GM12865 (cell line): ENCODE measurements at regions not wholly inside any gene's neighbourhood (a gene's known extent, or its start where the extent isn't known, plus 50 kb on each side); places are given as distances from the start of the nearest gene placed in this dataset.

Source experiments
- DNase-seq: peaks from one replicate; pipeline ENCODE4 v3.0.0; 2010; ENCODE audit warnings: low read depth
- H3K4me3 ChIP-seq: 2 replicates; pipeline ENCODE4 v1.5.1; 2011; ENCODE audit warnings: mild to moderate bottlenecking, low read depth, low read length, control low read depth
- TF ChIP-seq, protein P1 (sequence below): IDR thresholded peaks from 2 replicates; pipeline ENCODE4 v1.5.1; 2011; ENCODE audit warnings: low read length, control low read depth, low read depth, inconsistent platforms; ENCODE audit not compliant: insufficient read depth; ENCODE audit errors: missing control alignments

DNA sequence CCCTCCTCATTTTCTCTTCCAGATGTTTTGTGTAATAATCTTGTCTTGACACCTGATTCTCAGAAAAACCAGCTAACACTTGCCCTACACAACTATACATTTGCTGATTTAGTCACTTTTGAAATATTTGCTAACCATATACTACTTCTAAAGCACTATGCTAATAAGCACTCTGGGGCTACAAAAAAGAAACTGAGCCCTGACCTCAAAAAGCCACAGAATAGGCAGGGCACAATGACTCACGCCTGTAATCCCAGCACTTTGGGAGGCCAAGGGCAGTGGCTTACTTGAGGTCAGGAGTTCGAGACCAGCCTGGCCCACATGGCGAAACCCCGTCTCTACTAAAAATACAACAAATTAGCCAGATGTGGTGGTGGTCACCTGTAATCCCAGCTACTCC is 266.0 kb downstream of the RAD51AP2 start:
- no peak for DNase-seq
- no peak overlapping the region for H3K4me3 ChIP-seq
- TF ChIP-seq, protein P1, sequence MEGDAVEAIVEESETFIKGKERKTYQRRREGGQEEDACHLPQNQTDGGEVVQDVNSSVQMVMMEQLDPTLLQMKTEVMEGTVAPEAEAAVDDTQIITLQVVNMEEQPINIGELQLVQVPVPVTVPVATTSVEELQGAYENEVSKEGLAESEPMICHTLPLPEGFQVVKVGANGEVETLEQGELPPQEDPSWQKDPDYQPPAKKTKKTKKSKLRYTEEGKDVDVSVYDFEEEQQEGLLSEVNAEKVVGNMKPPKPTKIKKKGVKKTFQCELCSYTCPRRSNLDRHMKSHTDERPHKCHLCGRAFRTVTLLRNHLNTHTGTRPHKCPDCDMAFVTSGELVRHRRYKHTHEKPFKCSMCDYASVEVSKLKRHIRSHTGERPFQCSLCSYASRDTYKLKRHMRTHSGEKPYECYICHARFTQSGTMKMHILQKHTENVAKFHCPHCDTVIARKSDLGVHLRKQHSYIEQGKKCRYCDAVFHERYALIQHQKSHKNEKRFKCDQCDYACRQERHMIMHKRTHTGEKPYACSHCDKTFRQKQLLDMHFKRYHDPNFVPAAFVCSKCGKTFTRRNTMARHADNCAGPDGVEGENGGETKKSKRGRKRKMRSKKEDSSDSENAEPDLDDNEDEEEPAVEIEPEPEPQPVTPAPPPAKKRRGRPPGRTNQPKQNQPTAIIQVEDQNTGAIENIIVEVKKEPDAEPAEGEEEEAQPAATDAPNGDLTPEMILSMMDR, result no peak

DNA sequence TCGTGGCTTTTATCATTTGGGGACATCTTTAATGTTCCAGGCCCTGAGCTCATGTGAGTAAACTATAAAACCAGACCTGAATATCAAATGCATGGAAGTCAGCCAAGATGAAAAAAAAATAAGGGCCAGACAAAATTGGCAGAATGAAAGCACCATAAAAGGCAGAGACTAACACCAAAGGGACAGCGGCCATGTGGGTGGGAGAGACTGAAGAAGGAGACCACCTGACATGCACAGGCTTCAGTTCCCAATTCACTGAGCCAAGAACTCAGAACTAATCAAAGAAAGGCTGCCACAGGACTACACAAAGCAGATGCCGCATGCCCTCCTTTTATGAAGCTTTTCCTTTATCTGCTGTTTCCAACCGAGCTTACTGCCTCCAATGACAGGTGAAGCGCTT is 267.1 kb downstream of the RAD51AP2 start:
- TF ChIP-seq, protein P1, result no peak
- no peak for DNase-seq

DNA sequence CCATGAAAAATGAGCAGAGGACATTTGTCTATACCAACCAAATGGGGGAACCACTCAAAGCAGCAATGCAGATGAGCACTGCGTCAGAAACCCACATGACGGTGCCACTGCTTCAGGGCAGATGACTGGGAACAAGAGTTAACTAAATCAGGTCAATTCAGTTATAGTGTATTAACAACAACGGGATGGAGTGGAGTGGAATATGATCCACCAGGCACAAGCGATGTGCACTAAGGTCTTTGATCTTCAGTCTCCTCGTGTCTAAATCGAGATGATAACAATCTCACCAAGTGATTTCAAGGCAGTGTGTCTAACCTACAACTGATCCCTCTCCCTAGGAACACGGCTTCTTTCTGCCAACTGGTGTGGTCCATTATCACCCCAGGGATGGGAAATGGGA is 269.0 kb downstream of the RAD51AP2 start:
- no peak overlapping the region for H3K4me3 ChIP-seq
- TF ChIP-seq, protein P1, result no peak
- DNase-seq, result no peak

More for the DNA sequence above, 267.1 kb downstream of the RAD51AP2 start:
- no peak overlapping the region for H3K4me3 ChIP-seq

- H3K4me3 ChIP-seq, result no peak overlapping the region
- TF ChIP-seq, protein P1, result no peak
- DNase-seq, result no peak
Measured at GRCh38 chr2:17245906-17246305, 272.3 kb downstream of the RAD51AP2 start.

DNA sequence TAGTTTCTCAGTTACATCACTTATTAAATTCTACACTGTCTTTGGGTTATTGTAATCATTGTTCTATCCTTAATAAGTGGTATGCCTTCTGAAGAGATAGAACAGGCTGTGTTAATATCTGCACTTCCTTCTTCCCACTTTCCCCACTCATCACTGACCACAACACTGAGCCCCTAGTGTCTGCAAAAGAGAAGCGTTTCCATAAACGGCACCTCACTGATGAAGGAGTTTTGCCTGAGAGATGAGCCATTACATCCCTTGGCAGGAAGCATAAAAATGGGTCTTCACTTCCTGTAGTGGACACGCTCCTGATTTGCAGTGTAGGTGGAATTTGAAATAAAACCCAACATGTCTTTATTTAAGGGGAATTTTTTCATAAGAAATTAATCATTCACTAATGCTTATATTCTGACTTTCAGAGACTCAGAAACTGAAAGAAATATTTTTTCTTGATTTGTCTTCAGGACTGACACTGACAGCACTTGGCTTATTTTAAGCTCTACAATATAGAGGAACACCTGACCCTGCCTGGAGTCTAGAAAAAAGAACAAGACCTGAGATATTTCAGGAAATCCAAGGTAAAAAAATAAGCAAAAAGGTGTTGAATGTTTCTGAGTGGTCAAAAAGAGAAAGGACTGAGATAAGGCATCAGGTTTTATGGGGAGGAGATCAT is 275.3 kb downstream of the RAD51AP2 start:
- TF ChIP-seq, protein P1, result no peak
- no peak overlapping the region for H3K4me3 ChIP-seq
- DNase-seq, result no peak

DNA sequence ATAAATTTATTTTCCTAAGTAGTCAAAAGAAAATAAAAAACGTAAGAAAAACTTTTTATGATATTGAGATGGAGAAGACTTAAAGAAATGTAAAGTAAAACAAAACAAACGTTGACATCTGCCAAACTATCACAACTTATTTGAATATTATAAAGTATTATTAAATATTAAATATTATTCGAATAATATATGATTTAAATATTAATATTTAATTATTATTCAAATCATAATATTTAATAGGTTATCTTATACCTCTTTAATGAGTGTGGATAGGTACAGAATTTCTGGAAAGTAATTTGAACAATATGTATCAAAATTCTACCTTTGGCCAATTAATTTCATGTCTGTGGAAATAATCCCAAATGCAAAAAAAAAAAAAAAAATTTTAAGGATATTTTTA is 278.7 kb downstream of the RAD51AP2 start:
- H3K4me3 ChIP-seq, result no peak overlapping the region
- DNase-seq, result no peak
- TF ChIP-seq, protein P1, result no peak

DNA sequence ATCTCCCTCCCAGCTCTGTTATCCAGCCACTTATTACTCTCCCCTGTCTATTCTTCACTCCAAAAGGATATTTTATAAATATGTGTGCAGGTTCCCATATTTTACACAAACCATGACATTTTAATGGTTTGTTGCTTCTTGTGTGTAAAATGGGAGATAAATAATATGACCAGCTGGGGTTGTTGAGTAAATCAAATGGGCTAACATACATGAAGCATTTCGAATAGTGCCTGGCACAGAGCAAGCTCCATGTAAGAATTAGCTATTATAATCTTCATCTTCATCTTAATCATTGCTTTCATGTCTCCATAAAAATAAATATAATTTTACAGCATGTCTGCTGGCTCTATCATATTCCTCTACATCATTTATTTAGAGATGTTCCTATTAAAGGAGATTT is 283.1 kb downstream of the RAD51AP2 start:
- TF ChIP-seq, protein P1, result no peak
- no peak for DNase-seq
- no peak overlapping the region for H3K4me3 ChIP-seq
